ENCODE measurements at regions not wholly inside any gene's neighbourhood (a gene's known extent, or its start where the extent isn't known, plus 50 kb on each side); places are given as distances from the start of the nearest gene placed in this dataset.
"Not testable (repeated sequence)": the region's sequence is repeated elsewhere in the genome, so short reads cannot be mapped to it uniquely, and the experiment has no call there.

DNA sequence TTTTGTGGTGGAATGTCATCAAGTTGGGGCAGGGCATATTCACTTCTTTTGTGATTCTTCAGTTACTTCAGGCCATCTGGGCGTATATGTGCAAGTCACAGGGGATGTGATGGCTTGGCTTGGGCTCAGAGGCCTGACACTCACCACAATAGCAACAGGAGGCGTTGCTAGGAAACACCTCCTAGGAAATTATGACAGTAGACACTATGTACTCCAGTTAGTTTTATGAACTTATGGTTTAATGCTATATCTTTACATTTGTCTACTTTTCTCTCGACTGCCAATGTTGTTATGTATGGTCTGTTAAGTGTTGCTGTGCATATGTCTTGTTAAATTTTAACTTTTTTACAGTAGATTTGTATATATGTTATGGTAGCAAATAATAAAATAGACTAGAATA is 788.7 kb upstream of the GOT2 start:
- Histone ChIP-seq H3K4me3 (no peak overlapping the region), H3K27me3 (no peaks in the 10 kb centered on the region), H3K9me3 (no peaks in the 10 kb centered on the region), H3K36me3 (no peaks in the 10 kb centered on the region), H3K4me1 (no peaks in the 10 kb centered on the region), H3K27ac (no peak overlapping the region)
- TF ChIP-seq, protein P1, sequence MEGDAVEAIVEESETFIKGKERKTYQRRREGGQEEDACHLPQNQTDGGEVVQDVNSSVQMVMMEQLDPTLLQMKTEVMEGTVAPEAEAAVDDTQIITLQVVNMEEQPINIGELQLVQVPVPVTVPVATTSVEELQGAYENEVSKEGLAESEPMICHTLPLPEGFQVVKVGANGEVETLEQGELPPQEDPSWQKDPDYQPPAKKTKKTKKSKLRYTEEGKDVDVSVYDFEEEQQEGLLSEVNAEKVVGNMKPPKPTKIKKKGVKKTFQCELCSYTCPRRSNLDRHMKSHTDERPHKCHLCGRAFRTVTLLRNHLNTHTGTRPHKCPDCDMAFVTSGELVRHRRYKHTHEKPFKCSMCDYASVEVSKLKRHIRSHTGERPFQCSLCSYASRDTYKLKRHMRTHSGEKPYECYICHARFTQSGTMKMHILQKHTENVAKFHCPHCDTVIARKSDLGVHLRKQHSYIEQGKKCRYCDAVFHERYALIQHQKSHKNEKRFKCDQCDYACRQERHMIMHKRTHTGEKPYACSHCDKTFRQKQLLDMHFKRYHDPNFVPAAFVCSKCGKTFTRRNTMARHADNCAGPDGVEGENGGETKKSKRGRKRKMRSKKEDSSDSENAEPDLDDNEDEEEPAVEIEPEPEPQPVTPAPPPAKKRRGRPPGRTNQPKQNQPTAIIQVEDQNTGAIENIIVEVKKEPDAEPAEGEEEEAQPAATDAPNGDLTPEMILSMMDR (IDR thresholded peaks at IDR 0.05): no peak
- DNase-seq (ENCODE audit: low spot score): no peak

DNA sequence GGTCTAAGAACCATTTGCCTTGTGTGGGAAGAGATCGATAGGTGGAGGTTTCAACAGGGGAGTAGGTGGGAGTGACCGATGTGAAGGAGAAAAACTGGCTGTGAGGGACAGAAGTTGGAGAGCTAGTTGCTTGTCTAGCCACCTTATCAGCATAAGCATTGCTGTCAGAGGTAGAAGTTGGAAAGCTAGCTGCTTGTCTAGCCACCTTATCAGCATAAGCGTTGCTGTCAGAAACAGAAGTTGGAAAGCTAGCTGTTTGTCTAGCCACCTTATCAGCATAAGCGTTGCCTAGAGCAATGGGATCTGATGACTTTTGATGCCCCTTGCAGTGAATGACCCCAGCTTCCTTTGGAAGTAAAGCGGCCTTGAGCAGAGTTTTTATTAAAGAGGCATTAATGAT is 784.6 kb upstream of the GOT2 start:
- not testable (repeated sequence) for DNase-seq (ENCODE audit: low spot score); H3K27ac ChIP-seq; H3K9me3 ChIP-seq; H3K4me3 ChIP-seq; H3K36me3 ChIP-seq; H3K27me3 ChIP-seq; H3K4me1 ChIP-seq

DNA sequence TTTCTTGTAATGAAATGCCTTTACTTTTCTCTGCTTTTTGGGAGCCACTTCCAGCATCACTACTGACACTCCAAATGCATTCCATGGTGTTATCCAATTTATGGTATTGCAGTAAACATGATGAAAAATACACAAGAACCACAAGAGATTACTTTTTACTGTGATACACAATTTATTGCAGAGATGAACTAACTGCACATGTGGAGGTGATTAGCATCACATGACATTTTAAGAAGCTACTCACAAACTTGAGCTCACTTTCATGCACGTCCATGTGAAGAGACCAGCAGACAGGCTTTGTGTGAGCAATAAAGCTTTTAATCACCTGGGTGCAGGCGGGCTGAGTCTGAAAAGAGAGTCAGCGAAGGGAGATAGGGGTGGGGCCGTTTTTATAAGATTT is 780.5 kb upstream of the GOT2 start:
- TF ChIP-seq, protein P1 (IDR thresholded peaks at IDR 0.05): no peak
- no peaks in the 10 kb centered on the region for H3K9me3 ChIP-seq
- H3K27me3 ChIP-seq: no peaks in the 10 kb centered on the region
- H3K36me3 ChIP-seq: no peaks in the 10 kb centered on the region
- no peak overlapping the region for H3K4me3 ChIP-seq
- no peak for DNase-seq (ENCODE audit: low spot score)
- H3K4me1 ChIP-seq: no peaks in the 10 kb centered on the region
- no peak overlapping the region for H3K27ac ChIP-seq

DNA sequence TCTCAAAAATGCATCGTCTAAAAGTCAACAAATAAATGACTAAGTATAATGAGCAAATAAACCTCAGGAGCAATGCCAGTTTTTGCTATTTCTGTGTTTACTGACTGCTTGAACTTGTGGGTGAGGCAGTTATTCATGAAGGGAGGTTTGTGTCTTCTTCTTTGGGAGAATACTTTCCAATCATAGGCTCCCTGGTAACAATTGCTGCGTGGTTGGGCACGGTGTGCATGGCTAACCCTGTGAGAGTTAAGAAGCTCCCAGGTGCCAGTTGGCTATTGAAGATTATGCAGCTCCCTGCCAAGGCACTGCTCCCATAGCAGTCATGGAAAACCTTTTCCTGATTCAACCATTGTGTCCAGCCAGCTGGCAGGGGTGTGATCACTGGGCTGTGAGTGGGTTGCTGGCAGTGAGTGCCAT is 775.9 kb upstream of the GOT2 start:
- H3K36me3 ChIP-seq: no peaks in the 10 kb centered on the region
- DNase-seq (ENCODE audit: low spot score): no peak
- TF ChIP-seq, protein P1 (IDR thresholded peaks at IDR 0.05): no peak
- no peaks in the 10 kb centered on the region for H3K4me1 ChIP-seq
- H3K27me3 ChIP-seq: no peaks in the 10 kb centered on the region
- no peaks in the 10 kb centered on the region for H3K9me3 ChIP-seq
- no peak overlapping the region for H3K4me3 ChIP-seq
- H3K27ac ChIP-seq: no peak overlapping the region

DNA sequence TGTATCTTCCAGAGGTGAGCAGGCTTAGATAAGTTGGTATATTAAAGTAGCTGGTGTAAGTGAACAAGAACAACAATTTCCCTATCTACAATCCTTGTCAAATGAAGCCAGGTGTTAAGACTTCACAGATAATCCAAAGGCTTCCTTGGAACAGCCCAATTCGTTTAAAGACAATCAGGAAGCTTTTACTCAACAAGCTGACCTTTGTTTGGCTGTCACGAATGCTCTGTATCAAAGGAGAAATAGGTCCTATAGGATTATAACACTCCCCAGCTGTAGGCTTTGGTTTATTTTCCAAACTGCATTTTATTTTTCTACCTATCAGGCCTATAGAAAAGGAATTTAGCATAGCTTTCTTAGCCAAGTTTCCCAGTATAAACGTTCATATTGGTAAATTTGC is 766.5 kb upstream of the GOT2 start:
- no peak overlapping the region for H3K27ac ChIP-seq
- no peak for DNase-seq (ENCODE audit: low spot score)
- no peaks in the 10 kb centered on the region for H3K36me3 ChIP-seq
- H3K27me3 ChIP-seq: no peaks in the 10 kb centered on the region
- H3K4me1 ChIP-seq: no peaks in the 10 kb centered on the region
- H3K9me3 ChIP-seq: no peaks in the 10 kb centered on the region
- no peak overlapping the region for H3K4me3 ChIP-seq
- TF ChIP-seq, protein P1 (IDR thresholded peaks at IDR 0.05): no peak

DNA sequence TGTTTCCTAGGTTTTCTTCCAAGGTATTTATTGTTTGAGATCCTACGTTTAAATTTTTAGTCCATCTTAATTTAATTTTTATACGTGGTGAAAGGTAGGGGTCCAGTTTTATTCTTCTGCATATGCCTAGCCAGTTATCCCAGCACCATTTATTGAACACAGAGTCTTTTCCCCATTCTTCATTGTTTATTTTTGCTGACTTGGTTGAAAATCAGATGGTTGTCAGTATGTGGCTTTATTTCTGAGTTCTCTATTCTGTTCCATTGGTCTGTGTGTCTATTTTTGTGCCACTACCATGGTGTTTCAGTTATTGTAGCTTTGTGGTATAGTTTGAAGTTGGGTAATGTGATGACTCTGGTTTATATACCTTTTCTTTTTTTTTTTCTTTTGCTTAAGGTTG is 753.0 kb upstream of the GOT2 start:
- TF ChIP-seq, protein P1 (IDR thresholded peaks at IDR 0.05): no peak
- no peak for DNase-seq (ENCODE audit: low spot score)
- H3K27ac ChIP-seq: no peak overlapping the region

More for the DNA sequence above, 753.0 kb upstream of the GOT2 start:
- Histone ChIP-seq H3K36me3 (no peaks in the 10 kb centered on the region), H3K27me3 (no peaks in the 10 kb centered on the region), H3K4me3 (no peak overlapping the region), H3K9me3 (no peaks in the 10 kb centered on the region), H3K4me1 (no peaks in the 10 kb centered on the region)
